GM21390 (cell line): ENCODE measurements at regions not wholly inside any gene's neighbourhood (a gene's known extent, or its start where the extent isn't known, plus 50 kb on each side); places are given as distances from the start of the nearest gene placed in this dataset.
A peak's percentile ranks its signal among the peaks of the same experiment; 100 is the strongest.

Source experiments
- ATAC-seq: cut with Tn5 transposase; IDR thresholded peaks from one replicate; pipeline ENCODE4 v1.9.1; 2021; ENCODE audit not compliant: unreplicated experiment

DNA sequence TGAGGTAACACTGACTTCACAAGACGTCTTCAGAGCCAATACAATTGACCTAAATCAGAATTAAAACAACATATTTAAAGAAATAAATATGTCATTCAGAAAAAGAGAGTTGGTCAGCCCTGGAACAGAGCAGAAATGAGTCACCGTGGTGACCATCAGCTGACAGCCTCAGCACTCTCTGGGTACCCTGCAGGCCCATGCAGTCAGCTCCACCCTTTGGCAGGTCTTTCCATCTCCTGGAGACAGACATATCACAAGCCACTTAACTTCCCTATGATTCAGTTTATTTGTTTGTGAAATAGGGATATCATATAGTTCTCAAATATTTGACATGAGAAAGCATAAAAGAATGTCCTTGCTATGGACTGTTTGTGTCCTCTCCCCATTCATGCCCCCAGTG lies 151.6 kb upstream of the MEF2C start:
- no peak for ATAC-seq

DNA sequence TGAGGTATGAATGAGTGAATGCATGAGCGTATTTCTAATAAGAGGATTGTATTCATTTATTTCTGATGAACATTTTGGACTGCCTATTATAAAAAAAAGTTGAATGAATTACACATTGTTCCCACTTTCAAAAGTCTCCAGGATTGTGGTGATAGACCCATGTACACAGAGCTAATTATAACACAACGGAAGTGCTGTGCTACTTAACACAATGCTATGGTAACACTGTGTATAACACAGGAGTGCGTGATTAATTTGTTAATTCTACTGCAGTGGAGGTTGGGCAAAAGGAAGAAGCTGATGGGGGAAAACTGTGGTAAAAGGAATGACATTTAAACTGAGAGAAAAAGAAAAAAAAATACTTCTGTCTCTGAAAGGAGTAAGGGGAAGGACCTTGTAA lies 147.8 kb upstream of the MEF2C start:
- ATAC-seq, result no peak

DNA sequence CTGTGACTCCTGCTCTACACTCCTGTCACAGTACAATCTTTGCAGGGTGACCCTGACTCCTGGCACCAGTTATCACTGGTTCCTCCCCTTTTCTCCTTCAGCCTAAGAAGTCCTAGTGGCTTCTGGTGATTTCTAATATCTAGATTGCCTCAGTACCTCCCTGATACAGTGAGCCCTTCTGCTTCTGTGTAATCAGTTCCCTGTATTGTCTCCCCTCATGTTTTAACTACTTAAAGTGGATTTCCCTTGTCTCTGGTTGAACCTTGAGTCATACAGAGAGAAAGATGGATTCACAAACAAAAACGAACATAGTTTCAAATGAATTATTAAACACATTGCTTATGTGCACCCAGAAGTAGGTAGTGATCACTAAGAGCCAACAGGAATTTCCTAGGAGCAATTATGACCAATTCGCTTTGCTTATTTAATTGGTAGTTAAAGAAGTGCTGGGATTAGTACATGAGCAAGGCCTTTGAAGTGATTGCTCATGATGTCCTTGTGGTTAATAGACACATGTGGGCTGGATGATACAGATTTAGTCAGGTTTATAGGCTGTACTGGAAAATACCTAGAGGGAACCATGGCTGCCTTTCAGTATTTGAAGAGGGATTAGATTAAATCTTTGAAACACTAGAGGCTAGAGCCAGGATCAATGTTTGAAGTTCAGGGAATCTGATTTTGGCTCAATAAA lies 145.8 kb upstream of the MEF2C start:
- ATAC-seq, result no peak

DNA sequence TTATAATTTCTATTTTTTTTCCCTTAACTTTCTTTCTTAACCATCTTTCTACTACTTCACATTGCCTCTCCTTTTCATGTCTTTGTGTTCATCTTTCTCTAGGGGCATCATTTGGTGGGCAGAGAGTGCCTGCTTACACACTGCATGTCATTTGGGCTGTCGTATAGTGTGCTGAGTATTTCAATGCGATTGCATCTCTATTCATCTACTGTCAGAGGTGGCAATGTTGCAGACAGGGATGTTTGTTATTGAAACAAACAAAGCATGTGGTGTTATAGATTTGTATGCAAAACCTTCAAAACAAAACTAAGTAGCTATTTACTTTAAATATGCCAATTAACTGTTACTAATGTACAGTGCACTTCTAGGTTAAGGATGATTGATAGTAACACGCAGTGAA lies 141.1 kb upstream of the MEF2C start:
- ATAC-seq, result no peak

DNA sequence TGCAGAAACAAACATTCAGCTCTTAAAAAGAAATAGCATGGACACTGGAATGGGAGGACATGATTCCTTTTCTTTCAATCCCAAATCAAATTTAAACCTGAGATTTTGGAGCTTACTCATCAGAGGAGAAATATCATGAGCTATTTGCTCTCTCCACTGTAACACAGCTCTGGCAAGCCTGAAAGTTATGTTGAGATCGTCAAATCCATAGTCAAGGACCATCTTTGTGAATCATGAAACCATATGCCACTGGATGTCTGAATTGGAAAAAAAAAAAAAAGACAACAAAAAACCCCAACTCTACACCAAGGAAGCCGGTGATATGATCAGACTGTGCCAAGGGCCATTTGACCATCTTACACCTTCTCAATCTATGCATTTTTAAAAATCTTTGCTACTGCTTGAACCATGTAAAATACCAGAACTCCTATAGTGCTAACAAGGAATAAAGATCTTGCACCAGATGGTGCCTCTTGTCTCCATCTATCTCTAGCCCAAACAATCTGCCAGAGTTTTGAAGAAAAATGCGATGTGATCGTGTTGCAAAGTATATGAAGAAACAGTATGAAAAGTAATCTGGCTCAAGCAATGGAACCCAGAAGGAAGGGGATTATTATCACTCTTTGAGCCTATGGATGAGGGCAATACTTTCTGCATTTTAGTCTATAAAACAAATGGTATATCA lies 138.1 kb upstream of the MEF2C start:
- no peak for ATAC-seq

DNA sequence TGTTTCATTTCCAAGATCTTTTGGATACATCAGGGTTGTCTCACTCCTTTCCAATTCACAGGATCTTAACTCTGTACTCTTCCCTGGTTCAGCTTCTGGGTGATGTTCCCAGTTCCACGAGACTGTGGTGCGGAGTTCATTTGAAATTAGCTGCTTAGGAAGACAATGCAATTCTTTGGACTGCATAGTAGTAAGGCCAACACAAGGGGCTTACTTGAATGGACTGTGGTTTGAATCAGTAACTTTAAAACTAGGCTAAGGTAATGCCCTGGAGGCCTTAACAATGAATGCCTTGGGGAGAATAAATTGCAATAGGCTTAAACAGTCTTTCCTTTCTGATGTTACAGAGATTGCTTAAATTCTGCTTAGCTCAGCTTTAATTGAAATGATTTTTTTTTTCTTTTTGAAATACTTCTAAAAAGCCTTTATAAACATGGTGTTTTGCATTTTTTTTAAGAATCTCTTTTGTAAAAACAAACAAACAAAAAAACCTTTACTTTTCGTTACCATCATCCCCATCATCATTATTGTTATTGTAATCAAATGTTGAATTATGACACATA lies 133.8 kb upstream of the MEF2C start:
- ATAC-seq, result no peak

DNA sequence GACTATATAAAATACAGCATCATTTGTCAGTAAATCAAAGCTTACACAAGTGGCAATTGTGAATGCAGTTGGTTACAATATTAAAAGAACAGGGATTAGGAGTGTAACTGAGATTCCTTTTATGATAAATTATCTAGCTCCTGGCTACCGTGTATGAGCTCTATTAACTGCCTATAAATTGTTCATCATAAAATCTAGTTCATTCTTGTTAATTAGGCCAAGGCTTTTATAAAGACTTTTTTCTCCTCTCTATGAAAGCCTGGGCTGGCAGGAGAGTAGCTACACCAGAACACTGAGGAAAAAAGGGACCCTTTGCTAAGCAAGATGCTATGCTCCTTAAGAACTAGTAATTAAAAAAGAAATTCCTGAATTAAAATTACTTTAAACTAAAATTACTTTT lies 132.4 kb upstream of the MEF2C start:
- ATAC-seq, result no peak

DNA sequence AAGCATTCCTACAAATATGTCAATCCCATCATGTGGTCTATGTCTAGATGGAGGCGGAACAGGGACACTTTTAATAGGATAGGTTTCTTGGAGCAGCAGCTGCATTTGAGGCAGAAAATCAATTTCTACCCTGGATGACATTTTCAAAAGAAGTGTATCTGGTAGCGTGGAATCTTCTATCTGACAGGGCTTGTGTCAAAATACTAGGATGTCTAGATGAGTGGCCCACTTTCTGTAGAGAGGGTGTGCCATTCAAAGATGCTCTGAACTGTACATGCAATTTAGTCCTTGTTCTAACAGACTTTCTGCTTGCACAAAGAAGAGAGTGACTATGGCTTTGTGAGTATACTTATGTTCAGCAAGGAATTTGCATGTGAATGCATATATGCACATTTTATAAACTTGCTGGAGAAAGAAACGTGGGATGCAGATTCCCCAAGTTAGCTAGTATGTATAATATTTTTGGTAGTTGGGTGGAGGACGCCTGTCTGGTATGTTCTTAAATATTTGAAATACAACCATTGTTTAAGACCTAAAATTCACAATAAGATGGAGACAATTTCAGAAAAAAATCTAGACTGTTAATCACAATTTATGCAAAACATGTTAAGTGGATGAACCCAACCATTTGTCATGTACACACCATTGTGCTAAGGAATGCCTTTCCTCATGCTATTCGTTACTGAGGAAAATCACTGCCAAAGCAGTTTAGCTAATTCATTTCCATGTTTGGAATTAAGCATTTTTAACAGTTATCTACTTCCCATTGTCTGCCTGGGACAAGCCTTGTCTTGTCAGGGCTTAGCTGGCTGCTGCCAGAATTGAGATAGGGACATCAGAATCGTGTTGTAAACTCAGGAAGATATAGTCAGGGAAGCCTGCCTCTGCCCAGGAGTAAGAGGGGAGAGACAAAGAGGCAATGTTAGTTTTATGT lies 129.1 kb upstream of the MEF2C start:
- no peak for ATAC-seq

DNA sequence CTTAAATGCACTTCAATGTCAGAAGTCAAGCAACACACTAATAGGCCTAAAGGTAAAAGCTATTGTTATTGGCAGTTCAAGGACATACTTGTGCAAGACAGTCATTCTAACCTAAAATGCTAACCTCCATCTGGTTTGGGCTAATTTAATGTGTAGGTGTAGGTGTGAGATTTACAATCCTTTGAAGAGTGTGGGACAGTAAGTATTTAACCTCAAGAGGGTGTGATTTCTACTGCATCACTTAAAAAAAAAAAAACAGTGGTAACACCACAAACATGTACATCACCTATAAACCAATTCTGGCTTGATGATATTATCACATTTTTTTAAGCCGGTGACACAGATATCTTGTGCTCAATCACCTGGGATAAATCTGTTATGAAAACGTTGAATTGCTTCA lies 127.5 kb upstream of the MEF2C start:
- ATAC-seq, result no peak

DNA sequence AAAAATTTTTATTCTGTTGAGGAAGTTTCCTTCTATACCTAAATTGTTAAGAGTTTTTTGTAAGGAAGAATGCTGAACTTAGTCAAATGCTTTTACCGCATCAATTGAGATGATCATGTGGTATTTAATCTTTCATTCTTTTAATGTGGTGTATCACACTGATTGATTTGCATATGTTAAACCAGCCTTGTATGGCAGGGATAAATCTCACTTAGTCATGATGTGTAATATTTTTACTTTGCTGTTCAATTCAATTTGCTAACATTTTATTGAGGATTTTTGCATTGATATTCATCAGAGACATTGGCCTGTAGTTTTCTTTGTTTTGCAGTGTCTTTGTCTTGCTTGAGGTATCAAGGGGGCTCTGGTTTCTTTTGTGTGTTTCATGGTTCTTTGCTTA lies 125.3 kb upstream of the MEF2C start:
- no peak for ATAC-seq

DNA sequence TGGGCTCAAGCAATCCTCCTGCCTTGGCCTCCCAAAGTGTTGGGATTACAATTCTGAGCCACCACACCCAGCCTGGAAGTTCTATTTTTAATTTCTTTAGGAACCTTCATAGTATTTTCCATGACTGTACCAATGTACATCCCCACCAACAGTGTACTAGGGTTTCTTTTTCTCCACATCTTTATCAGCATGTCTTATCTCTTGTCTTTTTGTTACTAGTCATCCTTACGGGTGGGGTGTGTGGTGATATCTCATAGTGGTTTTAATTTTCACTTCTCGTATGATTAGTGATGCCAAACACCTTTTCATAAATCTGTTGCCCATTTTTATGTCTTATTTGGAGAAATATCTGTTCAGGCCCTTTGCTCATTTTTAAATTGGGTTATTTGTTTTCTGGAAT lies 123.0 kb upstream of the MEF2C start:
- ATAC-seq, result no peak

DNA sequence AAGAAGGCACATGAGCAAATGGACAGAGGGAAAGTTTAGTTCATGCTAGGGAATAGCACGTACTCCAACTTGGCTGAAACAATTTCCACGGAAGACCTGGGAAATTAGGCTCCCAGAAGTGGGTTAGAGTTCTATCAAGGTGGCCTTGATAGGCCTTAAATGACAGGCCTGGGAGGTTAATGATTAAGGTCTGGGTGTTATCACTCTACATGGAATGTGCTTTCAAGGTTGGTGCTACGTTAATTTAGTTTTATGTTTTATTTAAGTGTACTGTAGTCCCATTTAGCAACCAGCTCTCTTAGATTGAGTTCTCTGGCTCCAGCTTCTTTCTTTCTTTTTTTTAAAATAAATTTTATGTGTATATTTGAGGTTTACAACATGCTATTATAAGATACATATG lies 121.4 kb upstream of the MEF2C start:
- ATAC-seq, result no peak

DNA sequence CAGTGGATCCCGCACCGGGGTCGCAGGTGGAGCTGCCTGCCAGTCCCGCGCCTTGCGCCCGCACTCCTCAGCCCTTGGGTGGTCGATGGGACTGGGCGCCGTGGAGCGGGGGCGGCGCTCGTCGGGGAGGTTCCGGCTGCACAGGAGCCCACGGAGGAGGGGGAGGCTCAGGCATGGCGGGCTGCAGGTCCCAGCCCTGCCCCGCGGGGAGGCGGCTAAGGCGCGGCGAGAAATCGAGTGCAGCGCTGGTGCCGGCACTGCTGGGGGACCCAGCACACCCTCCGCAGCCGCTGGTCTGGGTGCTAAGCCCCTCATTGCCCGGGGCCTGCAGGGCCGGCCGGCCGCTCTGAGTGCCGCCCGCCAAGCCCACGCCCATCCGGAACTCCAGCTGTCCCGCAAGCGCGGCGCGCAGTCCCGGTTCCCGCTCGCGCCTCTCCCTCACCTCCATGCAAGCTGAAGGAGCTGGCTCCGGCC lies 120.6 kb upstream of the MEF2C start:
- ATAC-seq, result no peak

DNA sequence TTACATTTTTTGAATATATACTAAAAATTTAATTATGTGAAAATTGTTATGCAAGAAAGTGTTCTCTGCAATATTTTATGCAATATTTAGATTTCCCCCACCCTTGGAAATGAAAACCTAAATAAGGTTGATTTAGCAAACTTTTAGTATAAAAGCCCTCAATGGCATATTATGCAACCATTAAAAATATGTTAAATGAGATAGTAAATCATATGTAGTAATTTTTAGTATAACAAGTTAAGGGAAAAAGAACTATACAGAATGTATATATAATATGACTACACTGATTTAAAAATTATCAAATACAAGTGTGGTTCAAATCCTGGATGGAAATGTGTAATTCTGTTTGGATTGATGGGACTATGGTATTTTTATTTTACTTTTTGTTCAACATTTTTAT lies 116.9 kb upstream of the MEF2C start:
- no peak for ATAC-seq

DNA sequence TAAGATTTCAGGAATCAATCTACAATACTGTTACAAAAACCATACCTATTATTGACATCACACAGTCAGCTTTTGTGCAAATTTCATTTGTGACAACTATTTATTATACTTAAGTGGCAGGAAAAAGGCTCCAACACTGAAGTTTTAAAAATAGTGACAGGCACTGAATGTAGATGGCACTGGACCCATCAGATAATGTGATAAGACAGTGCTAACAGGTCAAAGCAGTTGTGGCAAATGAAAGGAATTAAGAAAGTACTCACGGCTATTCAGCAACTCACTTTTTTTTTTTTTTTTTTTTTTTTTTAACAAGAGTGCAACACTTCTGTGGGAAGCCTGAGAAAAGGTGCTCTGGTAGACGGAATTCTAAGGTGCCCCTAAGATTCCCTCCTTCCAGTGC lies 115.0 kb upstream of the MEF2C start:
- no peak for ATAC-seq

DNA sequence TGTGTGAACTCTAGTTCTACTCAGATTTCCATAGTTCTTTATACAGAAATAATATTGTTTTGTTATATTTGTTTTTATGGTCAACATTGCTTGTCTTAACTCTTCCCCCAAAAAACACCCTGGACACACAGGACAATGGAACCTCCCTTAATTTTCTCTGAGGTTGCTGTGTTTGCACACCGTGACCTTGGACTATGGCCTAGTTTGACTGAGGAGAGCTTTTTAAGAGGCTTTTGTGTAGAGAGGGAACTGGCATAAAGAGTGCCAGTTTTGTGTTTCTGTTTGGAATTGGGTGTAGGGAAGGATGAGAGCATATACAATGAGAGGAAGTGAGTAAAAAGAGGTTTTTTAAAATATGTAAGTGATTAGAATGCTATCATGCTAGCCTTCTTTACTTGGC lies 101.1 kb upstream of the MEF2C start:
- no peak for ATAC-seq

DNA sequence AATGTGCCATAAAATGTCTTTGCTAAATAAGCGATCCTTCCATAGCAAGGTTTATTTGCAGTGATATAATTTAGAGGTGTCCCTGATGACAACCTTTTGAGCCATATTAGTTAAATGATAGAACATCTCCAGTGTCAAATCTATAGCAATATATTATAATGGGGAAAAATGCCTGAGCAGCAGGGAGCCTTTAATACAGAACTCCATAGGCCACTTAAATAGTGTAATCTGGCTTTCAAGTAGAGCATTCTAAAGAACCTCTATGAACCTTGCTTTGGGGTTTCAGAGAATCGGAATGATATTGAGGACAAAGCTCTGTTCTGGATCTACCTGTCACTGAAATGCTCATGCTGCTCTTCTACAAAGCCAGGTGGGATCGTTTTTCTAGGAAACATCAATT lies 96.7 kb upstream of the MEF2C start:
- ATAC-seq, result no peak

DNA sequence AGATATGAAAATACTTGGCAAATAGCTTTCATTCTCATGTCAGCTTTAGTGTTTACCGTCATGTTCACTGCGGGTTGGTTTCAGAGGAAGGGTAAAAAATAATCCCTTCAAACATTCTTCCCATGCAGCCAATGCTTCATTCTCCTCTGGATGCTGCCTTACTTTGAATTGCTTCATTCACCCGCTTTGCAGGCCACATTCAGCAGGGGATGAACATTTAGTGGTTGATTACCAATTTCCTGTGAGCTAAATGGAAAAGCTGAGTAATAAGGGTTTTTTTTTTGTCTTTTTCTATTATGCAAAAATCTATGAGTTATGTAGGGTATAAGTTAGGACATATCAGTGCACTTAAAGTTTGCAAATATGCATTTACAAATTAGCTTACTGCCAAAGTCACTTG lies 96.3 kb upstream of the MEF2C start:
- no peak for ATAC-seq

DNA sequence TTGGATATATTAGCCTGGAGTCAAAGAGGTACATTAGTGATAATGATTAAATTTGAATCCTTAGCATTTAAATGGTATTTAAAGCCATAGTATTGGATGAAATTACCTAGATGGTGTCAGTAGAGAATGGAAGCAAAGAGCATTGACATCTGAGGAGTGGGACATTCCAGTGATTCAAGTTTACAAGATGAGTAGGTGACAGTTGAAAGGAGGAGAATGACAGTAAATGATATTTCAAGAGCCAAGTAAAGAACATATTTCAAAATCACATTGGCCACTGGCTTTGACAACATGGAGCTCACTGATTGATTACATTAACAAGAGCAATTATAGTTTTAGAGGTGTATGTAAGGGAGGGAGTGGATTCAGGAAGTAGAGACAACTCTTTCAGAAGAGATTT lies 93.9 kb upstream of the MEF2C start:
- ATAC-seq, result no peak

DNA sequence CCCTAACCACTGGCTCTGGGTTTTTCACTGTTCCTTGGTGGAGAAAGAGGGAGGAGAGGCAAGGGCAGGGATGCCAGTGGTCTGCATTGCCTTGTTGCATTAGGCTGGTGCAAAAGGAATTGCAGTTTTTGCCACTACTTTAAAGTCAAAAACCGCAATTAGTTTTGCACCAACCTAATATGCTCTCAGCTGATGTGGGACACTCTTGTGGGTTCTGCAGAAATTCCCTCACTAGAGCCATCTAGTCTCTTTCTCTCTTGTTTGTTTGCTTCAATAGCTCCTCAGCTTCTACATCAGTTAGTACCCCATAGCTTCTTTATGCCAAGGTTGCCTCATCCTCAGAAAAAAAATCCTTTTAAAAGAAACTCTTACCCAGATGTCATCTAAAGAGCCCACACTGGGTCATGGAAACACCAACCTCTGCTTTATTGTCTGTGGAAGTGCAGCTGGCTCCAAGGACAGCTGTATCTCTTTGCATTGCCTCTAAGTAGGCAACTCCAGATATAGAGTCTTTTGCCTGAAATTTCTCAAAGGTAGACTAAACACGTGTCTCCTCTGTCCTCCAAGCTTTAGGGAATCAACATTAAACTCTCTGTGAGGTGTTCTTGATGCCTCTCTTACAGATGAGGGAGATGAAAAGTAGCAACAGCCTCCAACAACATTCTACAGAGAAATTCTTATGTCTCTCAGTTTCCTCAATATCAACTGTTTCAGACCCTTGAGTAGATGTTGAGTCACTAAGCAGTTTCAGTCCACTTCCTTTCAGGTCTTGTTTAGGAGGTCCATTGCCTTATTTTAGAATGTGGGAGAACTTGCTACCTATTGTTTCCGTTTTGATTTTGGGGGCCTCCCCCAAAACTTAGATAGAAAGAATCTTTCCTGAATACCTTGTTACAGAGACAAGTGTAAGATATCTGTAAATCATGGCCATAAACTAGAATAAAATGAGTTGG lies 84.9 kb upstream of the MEF2C start:
- ATAC-seq, result peak; percentile 90
